ENCODE measurements at regions not wholly inside any gene's neighbourhood (a gene's known extent, or its start where the extent isn't known, plus 50 kb on each side); places are given as distances from the start of the nearest gene placed in this dataset.
A peak's percentile ranks its signal among the peaks of the same experiment; 100 is the strongest.

- H3K4me3 Mint-ChIP-seq = no peak overlapping the region
- H3K27ac Mint-ChIP-seq = no peak overlapping the region
- H3K4me1 Mint-ChIP-seq = no peaks in the 10 kb centered on the region
- H3K9me3 Mint-ChIP-seq = no peaks in the 10 kb centered on the region
- no peaks in the 10 kb centered on the region for H3K36me3 Mint-ChIP-seq (ENCODE audit: low read depth)
- no peak for ATAC-seq (replicated peaks)
- H3K27me3 Mint-ChIP-seq = no peaks in the 10 kb centered on the region
These were observed 352.2 kb downstream of the IDS start for GRCh38 chrX:149152941-149153340.

- Mint-ChIP-seq H3K27me3 (no peaks in the 10 kb centered on the region), H3K4me3 (no peak overlapping the region), H3K27ac (no peak overlapping the region), H3K4me1 (no peaks in the 10 kb centered on the region), H3K9me3 (no peaks in the 10 kb centered on the region), H3K36me3 (ENCODE audit: low read depth) (no peaks in the 10 kb centered on the region)
- ATAC-seq (replicated peaks) = no peak
These were observed 353.0 kb downstream of the IDS start for GRCh38 chrX:149151805-149152757.

- Mint-ChIP-seq H3K27ac (no peak overlapping the region), H3K4me1 (no peaks in the 10 kb centered on the region), H3K9me3 (no peaks in the 10 kb centered on the region), H3K36me3 (ENCODE audit: low read depth) (no peaks in the 10 kb centered on the region), H3K27me3 (no peaks in the 10 kb centered on the region), H3K4me3 (no peak overlapping the region)
- ATAC-seq (replicated peaks) = peak; percentile 50
These were observed 359.2 kb downstream of the IDS start for GRCh38 chrX:149145845-149146285.

- no peak for ATAC-seq (replicated peaks)
- no peaks in the 10 kb centered on the region for H3K36me3 Mint-ChIP-seq (ENCODE audit: low read depth)
- no peaks in the 10 kb centered on the region for H3K9me3 Mint-ChIP-seq
- H3K27ac Mint-ChIP-seq = no peak overlapping the region
- no peaks in the 10 kb centered on the region for H3K27me3 Mint-ChIP-seq
- no peak overlapping the region for H3K4me3 Mint-ChIP-seq
- H3K4me1 Mint-ChIP-seq = no peaks in the 10 kb centered on the region
These were observed 373.3 kb downstream of the IDS start for GRCh38 chrX:149131774-149132173.

- no peak overlapping the region for H3K4me3 Mint-ChIP-seq
- H3K27ac Mint-ChIP-seq = no peak overlapping the region
- H3K36me3 Mint-ChIP-seq (ENCODE audit: low read depth) = no peaks in the 10 kb centered on the region
- no peaks in the 10 kb centered on the region for H3K4me1 Mint-ChIP-seq
- no peaks in the 10 kb centered on the region for H3K27me3 Mint-ChIP-seq
- ATAC-seq (replicated peaks) = no peak
- H3K9me3 Mint-ChIP-seq = no peaks in the 10 kb centered on the region
These were observed 375.3 kb downstream of the IDS start for GRCh38 chrX:149129767-149130166.

GRCh38 chrX:149124526-149125108, 380.5 kb downstream of the IDS start:
- no peak for ATAC-seq (replicated peaks)
- H3K9me3 Mint-ChIP-seq = no peaks in the 10 kb centered on the region
- no peak overlapping the region for H3K4me3 Mint-ChIP-seq
- H3K4me1 Mint-ChIP-seq = no peaks in the 10 kb centered on the region
- H3K27ac Mint-ChIP-seq = no peak overlapping the region
- no peaks in the 10 kb centered on the region for H3K36me3 Mint-ChIP-seq (ENCODE audit: low read depth)
- peaks cover 4% of the 10 kb centered on the region for H3K27me3 Mint-ChIP-seq

- no peak overlapping the region for H3K4me3 Mint-ChIP-seq
- ATAC-seq (replicated peaks) = no peak
- H3K9me3 Mint-ChIP-seq = no peaks in the 10 kb centered on the region
- H3K36me3 Mint-ChIP-seq (ENCODE audit: low read depth) = no peaks in the 10 kb centered on the region
- H3K27me3 Mint-ChIP-seq = peaks cover 4% of the 10 kb centered on the region
- H3K27ac Mint-ChIP-seq = no peak overlapping the region
- H3K4me1 Mint-ChIP-seq = no peaks in the 10 kb centered on the region
These were observed 383.7 kb downstream of the IDS start for GRCh38 chrX:149121206-149121920.

- Mint-ChIP-seq H3K9me3 (no peaks in the 10 kb centered on the region), H3K4me3 (no peak overlapping the region), H3K4me1 (no peaks in the 10 kb centered on the region), H3K27ac (no peak overlapping the region), H3K36me3 (ENCODE audit: low read depth) (no peaks in the 10 kb centered on the region), H3K27me3 (peaks cover 4% of the 10 kb centered on the region)
- ATAC-seq (replicated peaks) = no peak
These were observed 384.6 kb downstream of the IDS start for GRCh38 chrX:149120459-149120858.

GRCh38 chrX:149114874-149115273, 390.2 kb downstream of the IDS start:
- Mint-ChIP-seq H3K4me3 (no peak overlapping the region), H3K36me3 (ENCODE audit: low read depth) (no peaks in the 10 kb centered on the region), H3K9me3 (peaks cover 6% of the 10 kb centered on the region)

GRCh38 chrX:149114001-149114400, 391.1 kb downstream of the IDS start:
- Mint-ChIP-seq H3K27ac (no peak overlapping the region), H3K4me3 (no peak overlapping the region), H3K36me3 (ENCODE audit: low read depth) (no peaks in the 10 kb centered on the region), H3K27me3 (no peaks in the 10 kb centered on the region), H3K4me1 (no peaks in the 10 kb centered on the region), H3K9me3 (peaks cover 14% of the 10 kb centered on the region)
- ATAC-seq (replicated peaks) = no peak

More at GRCh38 chrX:149114874-149115273, 390.2 kb downstream of the IDS start:
- H3K27me3 Mint-ChIP-seq = no peaks in the 10 kb centered on the region
- no peaks in the 10 kb centered on the region for H3K4me1 Mint-ChIP-seq
- no peak for ATAC-seq (replicated peaks)
- no peak overlapping the region for H3K27ac Mint-ChIP-seq

- H3K4me1 Mint-ChIP-seq = no peaks in the 10 kb centered on the region
- no peaks in the 10 kb centered on the region for H3K36me3 Mint-ChIP-seq (ENCODE audit: low read depth)
- ATAC-seq (replicated peaks) = no peak
- H3K27ac Mint-ChIP-seq = no peak overlapping the region
- H3K4me3 Mint-ChIP-seq = no peak overlapping the region
- no peaks in the 10 kb centered on the region for H3K9me3 Mint-ChIP-seq
- no peaks in the 10 kb centered on the region for H3K27me3 Mint-ChIP-seq
These were observed 407.3 kb downstream of the IDS start for GRCh38 chrX:149097786-149098185.

GRCh38 chrX:149092179-149092578, 412.9 kb downstream of the IDS start:
- H3K4me1 Mint-ChIP-seq = no peaks in the 10 kb centered on the region
- H3K9me3 Mint-ChIP-seq = no peaks in the 10 kb centered on the region
- H3K4me3 Mint-ChIP-seq = no peak overlapping the region
- H3K36me3 Mint-ChIP-seq (ENCODE audit: low read depth) = no peaks in the 10 kb centered on the region
- no peak overlapping the region for H3K27ac Mint-ChIP-seq
- ATAC-seq (replicated peaks) = no peak
- no peaks in the 10 kb centered on the region for H3K27me3 Mint-ChIP-seq

- H3K4me3 Mint-ChIP-seq = no peak overlapping the region
- no peak for ATAC-seq (replicated peaks)
- H3K9me3 Mint-ChIP-seq = no peaks in the 10 kb centered on the region
- H3K27me3 Mint-ChIP-seq = peaks cover 3% of the 10 kb centered on the region
- no peaks in the 10 kb centered on the region for H3K36me3 Mint-ChIP-seq (ENCODE audit: low read depth)
- no peaks in the 10 kb centered on the region for H3K4me1 Mint-ChIP-seq
- H3K27ac Mint-ChIP-seq = no peak overlapping the region
These were observed 425.2 kb downstream of the IDS start for GRCh38 chrX:149079805-149080406.

GRCh38 chrX:149074398-149074797, 430.7 kb downstream of the IDS start:
- Mint-ChIP-seq H3K36me3 (ENCODE audit: low read depth) (no peaks in the 10 kb centered on the region), H3K27me3 (no peaks in the 10 kb centered on the region), H3K27ac (no peak overlapping the region), H3K9me3 (no peaks in the 10 kb centered on the region), H3K4me1 (no peaks in the 10 kb centered on the region), H3K4me3 (no peak overlapping the region)
- no peak for ATAC-seq (replicated peaks)
